Hematopoietic multipotent progenitor cell treated with erythropoietin and hydrocortisone succinate and interleukin-3 and kit ligand, for 8 days (in vitro differentiated cells): ENCODE measurements at regions not wholly inside any gene's neighbourhood (a gene's known extent, or its start where the extent isn't known, plus 50 kb on each side); places are given as distances from the start of the nearest gene placed in this dataset.
"Not testable (repeated sequence)": the region's sequence is repeated elsewhere in the genome, so short reads cannot be mapped to it uniquely, and the experiment has no call there.

Experiments used
- DNase-seq: peaks from one replicate; pipeline ENCODE4 v3.0.0-alpha.2; 2015

GRCh38 chr20:30899370-30900079 is 357.9 kb upstream of the DEFB115 start:
- not testable (repeated sequence) for DNase-seq

- not testable (repeated sequence) for DNase-seq
Observed at GRCh38 chr20:30900080-30900719, 357.3 kb upstream of the DEFB115 start.

- DNase-seq = not testable (repeated sequence)
Observed at GRCh38 chr20:30905231-30905630, 352.2 kb upstream of the DEFB115 start.

- DNase-seq = no peak
Observed at GRCh38 chr20:30910937-30911725, 346.3 kb upstream of the DEFB115 start.

- not testable (repeated sequence) for DNase-seq
Observed at GRCh38 chr20:30911832-30912660, 345.4 kb upstream of the DEFB115 start.

- not testable (repeated sequence) for DNase-seq
Observed at GRCh38 chr20:30912661-30913026, 344.8 kb upstream of the DEFB115 start.

- not testable (repeated sequence) for DNase-seq
Observed at GRCh38 chr20:30916404-30916803, 341.1 kb upstream of the DEFB115 start.

GRCh38 chr20:30919514-30920188 is 337.8 kb upstream of the DEFB115 start:
- DNase-seq = no peak

GRCh38 chr20:30921286-30922071 is 336.0 kb upstream of the DEFB115 start:
- no peak for DNase-seq

GRCh38 chr20:30922129-30922528 is 335.3 kb upstream of the DEFB115 start:
- no peak for DNase-seq

- DNase-seq = no peak
Observed at GRCh38 chr20:30937790-30938189, 319.7 kb upstream of the DEFB115 start.

GRCh38 chr20:30949761-30950160 is 307.7 kb upstream of the DEFB115 start:
- no peak for DNase-seq

GRCh38 chr20:30951088-30951487 is 306.4 kb upstream of the DEFB115 start:
- DNase-seq = not testable (repeated sequence)

GRCh38 chr20:30956649-30957048 is 300.8 kb upstream of the DEFB115 start:
- DNase-seq = not testable (repeated sequence)

GRCh38 chr20:30959208-30959607 is 298.3 kb upstream of the DEFB115 start:
- not testable (repeated sequence) for DNase-seq

GRCh38 chr20:30963591-30963990 is 293.9 kb upstream of the DEFB115 start:
- no peak for DNase-seq

- not testable (repeated sequence) for DNase-seq
Observed at GRCh38 chr20:30975859-30976258, 281.6 kb upstream of the DEFB115 start.

- no peak for DNase-seq
Observed at GRCh38 chr20:30985386-30985785, 272.1 kb upstream of the DEFB115 start.
